ENCODE measurements at regions not wholly inside any gene's neighbourhood (a gene's known extent, or its start where the extent isn't known, plus 50 kb on each side); places are given as distances from the start of the nearest gene placed in this dataset.
"Not testable (repeated sequence)": the region's sequence is repeated elsewhere in the genome, so short reads cannot be mapped to it uniquely, and the experiment has no call there.

DNA sequence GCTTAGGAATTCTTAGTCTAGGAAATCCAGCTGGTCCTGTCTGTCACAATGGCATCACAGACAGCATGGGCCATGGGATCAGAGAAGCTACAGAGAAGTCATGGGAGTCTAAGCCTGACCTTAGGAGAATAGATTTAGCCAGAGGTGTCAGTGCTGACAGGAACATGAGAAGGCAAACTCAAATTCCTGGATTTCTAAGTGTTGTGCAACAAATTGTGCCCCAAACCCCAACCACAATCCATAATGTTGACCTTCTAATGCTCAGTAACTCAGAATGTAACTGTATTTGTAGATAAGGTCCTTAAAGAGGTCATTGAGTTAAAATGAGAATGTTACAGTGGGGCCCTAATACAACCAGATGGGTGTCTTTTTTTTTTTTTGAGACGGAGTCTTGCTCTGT, 95.9 kb upstream of the RHOBTB1 start:
- WGBS, 3 donors, result 95 to 100% (median 100%) methylated on average over 1 of the region's 1 CpG
- no peaks in the 10 kb centered on the region for H3K36me3 ChIP-seq (ENCODE audit: insufficient read depth in 1 of 2, low read depth in 1 of 2)
- ATAC-seq (no peak), DNase-seq (no peak)
- no peaks in the 10 kb centered on the region for H3K4me1 ChIP-seq
- no peaks in the 10 kb centered on the region for H3K27me3 ChIP-seq (ENCODE audit: insufficient read depth in 3 of 3, low read length in 2 of 3)
- TF ChIP-seq, protein P1, sequence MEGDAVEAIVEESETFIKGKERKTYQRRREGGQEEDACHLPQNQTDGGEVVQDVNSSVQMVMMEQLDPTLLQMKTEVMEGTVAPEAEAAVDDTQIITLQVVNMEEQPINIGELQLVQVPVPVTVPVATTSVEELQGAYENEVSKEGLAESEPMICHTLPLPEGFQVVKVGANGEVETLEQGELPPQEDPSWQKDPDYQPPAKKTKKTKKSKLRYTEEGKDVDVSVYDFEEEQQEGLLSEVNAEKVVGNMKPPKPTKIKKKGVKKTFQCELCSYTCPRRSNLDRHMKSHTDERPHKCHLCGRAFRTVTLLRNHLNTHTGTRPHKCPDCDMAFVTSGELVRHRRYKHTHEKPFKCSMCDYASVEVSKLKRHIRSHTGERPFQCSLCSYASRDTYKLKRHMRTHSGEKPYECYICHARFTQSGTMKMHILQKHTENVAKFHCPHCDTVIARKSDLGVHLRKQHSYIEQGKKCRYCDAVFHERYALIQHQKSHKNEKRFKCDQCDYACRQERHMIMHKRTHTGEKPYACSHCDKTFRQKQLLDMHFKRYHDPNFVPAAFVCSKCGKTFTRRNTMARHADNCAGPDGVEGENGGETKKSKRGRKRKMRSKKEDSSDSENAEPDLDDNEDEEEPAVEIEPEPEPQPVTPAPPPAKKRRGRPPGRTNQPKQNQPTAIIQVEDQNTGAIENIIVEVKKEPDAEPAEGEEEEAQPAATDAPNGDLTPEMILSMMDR (IDR thresholded peaks at IDR 0.05), result no peak
- H3K27ac ChIP-seq, result no peak overlapping the region
- H3K9me3 ChIP-seq, result no peaks in the 10 kb centered on the region
- no peak overlapping the region for H3K4me3 ChIP-seq
- intact Hi-C loops (cut with DNase I), result no loop called here

DNA sequence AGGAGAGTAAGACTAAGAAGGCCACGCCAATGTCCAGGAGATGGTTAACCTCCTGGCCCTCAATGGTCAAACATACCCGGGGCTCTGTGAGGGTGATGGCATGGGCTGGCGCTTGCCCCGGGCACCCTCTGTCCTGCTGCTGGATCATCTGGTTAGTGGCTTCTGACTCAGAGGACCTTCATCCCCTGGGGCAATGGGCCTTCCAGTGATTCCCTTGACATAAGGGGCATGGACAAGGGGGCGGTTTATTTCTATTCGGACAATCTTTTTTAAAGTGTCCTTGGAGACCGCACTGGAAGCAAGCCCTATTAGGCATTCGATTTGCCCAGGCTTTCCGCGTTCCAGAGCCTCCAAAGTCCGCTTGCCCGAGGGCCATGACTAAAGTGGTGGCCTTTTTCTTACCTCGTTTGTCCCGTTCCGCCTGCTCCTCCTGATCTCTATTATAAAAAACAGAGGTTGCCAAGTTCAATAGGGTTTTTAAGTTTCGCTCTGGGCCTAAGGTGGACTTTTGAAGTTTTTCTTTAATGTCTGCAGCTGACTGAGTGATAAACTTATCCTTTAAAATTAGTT, 93.4 kb upstream of the RHOBTB1 start:
- H3K36me3 ChIP-seq (ENCODE audit: insufficient read depth in 1 of 2, low read depth in 1 of 2); H3K4me1 ChIP-seq; H3K27me3 ChIP-seq (ENCODE audit: insufficient read depth in 3 of 3, low read length in 2 of 3); H3K4me3 ChIP-seq; intact Hi-C loops (cut with DNase I); DNase-seq; H3K9me3 ChIP-seq; H3K27ac ChIP-seq; ATAC-seq: not testable (repeated sequence)
- WGBS, 3 donors, result 90 to 95% (median 91%) methylated on average over 15 to 16 of the region's 16 CpGs

DNA sequence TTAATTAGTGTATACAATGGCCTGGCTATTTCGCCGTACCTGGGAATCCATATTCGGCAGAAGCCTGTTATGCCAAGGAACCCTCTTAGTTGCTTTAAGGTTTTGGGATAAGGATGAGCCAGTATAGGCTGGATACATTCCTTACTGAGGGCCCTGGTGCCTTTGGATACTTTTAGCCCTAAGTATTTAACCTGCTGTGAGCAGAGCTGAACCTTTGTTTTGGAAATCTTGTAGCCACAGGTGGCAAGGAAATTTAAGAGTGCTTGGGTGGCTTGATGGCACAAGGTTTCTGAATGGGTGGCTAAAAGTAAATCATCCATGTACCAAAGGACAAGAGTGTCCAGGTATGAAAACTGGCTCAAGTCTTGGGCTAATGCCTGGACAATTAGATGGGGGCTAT, 92.2 kb upstream of the RHOBTB1 start:
- H3K4me3 ChIP-seq; intact Hi-C loops (cut with DNase I); H3K36me3 ChIP-seq (ENCODE audit: insufficient read depth in 1 of 2, low read depth in 1 of 2); DNase-seq; H3K27me3 ChIP-seq (ENCODE audit: insufficient read depth in 3 of 3, low read length in 2 of 3); H3K9me3 ChIP-seq; H3K4me1 ChIP-seq; ATAC-seq; H3K27ac ChIP-seq: not testable (repeated sequence)
- 96 to 98% (median 97%) methylated on average over 3 of the region's 3 CpGs for WGBS, 3 donors

DNA sequence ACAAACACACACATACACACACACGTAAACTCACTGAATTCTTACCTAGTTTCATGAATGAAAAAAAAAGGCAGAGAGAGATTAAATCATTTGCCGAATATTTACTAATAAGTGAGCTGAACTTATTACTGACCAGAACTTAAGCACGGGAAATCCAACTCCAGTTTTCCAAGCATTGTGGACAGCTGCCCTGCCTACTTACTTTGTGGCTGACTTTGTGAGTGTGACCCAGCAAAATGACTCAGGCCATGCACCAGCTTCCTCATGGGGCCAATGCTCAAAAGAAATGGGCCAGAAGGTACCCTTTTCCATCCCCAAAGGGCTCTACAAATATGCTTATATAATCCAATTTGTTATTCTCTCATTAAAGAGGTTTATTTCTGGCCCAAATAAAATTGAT, 87.4 kb upstream of the RHOBTB1 start:
- Histone ChIP-seq H3K27me3 (ENCODE audit: insufficient read depth in 3 of 3, low read length in 2 of 3) (no peaks in the 10 kb centered on the region), H3K9me3 (no peaks in the 10 kb centered on the region), H3K4me1 (no peaks in the 10 kb centered on the region), H3K27ac (no peak overlapping the region), H3K4me3 (no peak overlapping the region), H3K36me3 (ENCODE audit: insufficient read depth in 1 of 2, low read depth in 1 of 2) (no peaks in the 10 kb centered on the region)
- ATAC-seq (no peak), DNase-seq (no peak)
- 65 to 82% (median 71%) methylated on average over 3 of the region's 3 CpGs for WGBS, 3 donors
- TF ChIP-seq, protein P1 (IDR thresholded peaks at IDR 0.05), result no peak
- intact Hi-C loops (cut with DNase I), result no loop called here

DNA sequence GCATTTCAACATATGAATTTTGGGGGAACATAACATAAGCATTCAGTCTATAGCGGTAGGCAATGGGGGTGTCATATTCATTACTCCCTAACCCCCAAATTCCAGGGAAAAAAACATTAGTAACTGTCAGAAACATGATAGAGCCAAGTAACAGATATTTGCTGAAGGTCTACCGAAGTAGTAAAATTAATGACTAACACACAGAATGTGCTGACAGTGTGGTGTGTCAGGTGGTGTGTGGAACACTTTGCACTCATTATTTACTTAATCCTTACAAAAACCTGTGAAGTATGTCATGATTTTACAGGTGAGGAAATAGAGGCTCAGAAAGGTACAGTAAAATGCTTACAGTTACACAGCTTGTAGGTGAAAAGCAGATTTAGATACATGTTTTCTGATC, 85.4 kb upstream of the RHOBTB1 start:
- Histone ChIP-seq H3K27me3 (ENCODE audit: insufficient read depth in 3 of 3, low read length in 2 of 3) (no peaks in the 10 kb centered on the region), H3K4me1 (no peaks in the 10 kb centered on the region), H3K4me3 (no peak overlapping the region), H3K27ac (no peak overlapping the region), H3K9me3 (no peaks in the 10 kb centered on the region), H3K36me3 (ENCODE audit: insufficient read depth in 1 of 2, low read depth in 1 of 2) (no peaks in the 10 kb centered on the region)
- DNase-seq (no peak), ATAC-seq (no peak)
- WGBS, 3 donors, result 83 to 93% (median 91%) methylated on average over 2 of the region's 2 CpGs
- intact Hi-C loops (cut with DNase I), result no loop called here
- TF ChIP-seq, protein P1 (IDR thresholded peaks at IDR 0.05), result no peak

DNA sequence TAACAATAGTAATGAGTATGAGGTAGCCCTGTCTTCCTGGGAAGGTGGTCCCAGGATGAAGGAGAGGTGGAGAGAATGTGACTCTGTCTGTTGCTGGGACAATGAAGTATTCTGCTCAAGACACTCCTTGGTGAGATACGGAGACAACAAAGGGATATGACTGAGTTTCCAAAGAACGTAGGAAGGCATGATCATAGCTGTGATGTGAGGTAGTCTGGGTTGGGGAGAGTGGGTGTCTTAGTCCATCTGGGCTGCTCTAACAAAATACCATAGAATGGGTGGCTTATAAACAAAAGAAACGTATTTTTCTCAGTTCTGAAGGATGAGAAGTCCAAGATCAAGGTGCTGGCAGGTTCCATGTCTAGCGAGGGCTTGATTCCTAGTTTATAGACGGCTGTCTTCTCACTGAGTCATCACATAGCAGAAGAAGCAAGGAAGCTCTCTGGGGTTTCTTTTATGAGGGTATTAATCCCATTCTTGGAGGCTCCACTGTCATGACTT, 84.9 kb upstream of the RHOBTB1 start:
- Histone ChIP-seq H3K27me3 (ENCODE audit: insufficient read depth in 3 of 3, low read length in 2 of 3) (no peaks in the 10 kb centered on the region), H3K27ac (no peak overlapping the region), H3K36me3 (ENCODE audit: insufficient read depth in 1 of 2, low read depth in 1 of 2) (no peaks in the 10 kb centered on the region), H3K4me3 (no peak overlapping the region), H3K4me1 (no peaks in the 10 kb centered on the region), H3K9me3 (no peaks in the 10 kb centered on the region)
- TF ChIP-seq, protein P1 (IDR thresholded peaks at IDR 0.05), result no peak
- intact Hi-C loops (cut with DNase I), result no loop called here
- WGBS, 3 donors, result 73 to 78% (median 75%) methylated on average over 5 of the region's 5 CpGs
- DNase-seq, result no peak
- no peak for ATAC-seq
